Activated CD8-positive, alpha-beta memory T cell treated with anti-CD3 and anti-CD28 coated beads, Interleukin-2, amount 50 U/mL, for 1 hour (primary cell): ENCODE measurements at regions not wholly inside any gene's neighbourhood (a gene's known extent, or its start where the extent isn't known, plus 50 kb on each side); places are given as distances from the start of the nearest gene placed in this dataset.

Source experiments
- DNase-seq: peaks from one replicate; pipeline ENCODE4 v3.0.0-alpha.2; 2020; ENCODE audit errors: extremely low read depth

- no peak for DNase-seq
These were observed 82.0 kb upstream of the PAK5 start for GRCh38 chr20:9920866-9921265.

GRCh38 chr20:9919271-9920014 is 80.6 kb upstream of the PAK5 start:
- no peak for DNase-seq

GRCh38 chr20:9918348-9918747 is 79.5 kb upstream of the PAK5 start:
- no peak for DNase-seq

GRCh38 chr20:9916761-9917160 is 77.9 kb upstream of the PAK5 start:
- no peak for DNase-seq

- DNase-seq: no peak
These were observed 74.1 kb upstream of the PAK5 start for GRCh38 chr20:9912858-9913434.

GRCh38 chr20:9912290-9912689 is 73.4 kb upstream of the PAK5 start:
- no peak for DNase-seq

GRCh38 chr20:9911519-9911918 is 72.6 kb upstream of the PAK5 start:
- no peak for DNase-seq

GRCh38 chr20:9909167-9909566 is 70.3 kb upstream of the PAK5 start:
- no peak for DNase-seq

- no peak for DNase-seq
These were observed 64.3 kb upstream of the PAK5 start for GRCh38 chr20:9903048-9903655.

- no peak for DNase-seq
These were observed 50.5 kb upstream of the PAK5 start for GRCh38 chr20:9889270-9889981.
